SK-N-MC (cell line): ENCODE measurements at regions not wholly inside any gene's neighbourhood (a gene's known extent, or its start where the extent isn't known, plus 50 kb on each side); places are given as distances from the start of the nearest gene placed in this dataset.

Experiments used
- EZH2 ChIP-seq: fragments of 200-600 bp; sonication (generic); IDR thresholded peaks from one replicate; pipeline ENCODE4 v1.6.1; 2017; ENCODE audit warnings: antibody characterized with exemption
- POLR2AphosphoS5 ChIP-seq: IDR thresholded peaks from 2 replicates; pipeline ENCODE4 v1.6.1; 2012; ENCODE audit warnings: mild to moderate bottlenecking, low read depth, low read length, borderline replicate concordance

DNA sequence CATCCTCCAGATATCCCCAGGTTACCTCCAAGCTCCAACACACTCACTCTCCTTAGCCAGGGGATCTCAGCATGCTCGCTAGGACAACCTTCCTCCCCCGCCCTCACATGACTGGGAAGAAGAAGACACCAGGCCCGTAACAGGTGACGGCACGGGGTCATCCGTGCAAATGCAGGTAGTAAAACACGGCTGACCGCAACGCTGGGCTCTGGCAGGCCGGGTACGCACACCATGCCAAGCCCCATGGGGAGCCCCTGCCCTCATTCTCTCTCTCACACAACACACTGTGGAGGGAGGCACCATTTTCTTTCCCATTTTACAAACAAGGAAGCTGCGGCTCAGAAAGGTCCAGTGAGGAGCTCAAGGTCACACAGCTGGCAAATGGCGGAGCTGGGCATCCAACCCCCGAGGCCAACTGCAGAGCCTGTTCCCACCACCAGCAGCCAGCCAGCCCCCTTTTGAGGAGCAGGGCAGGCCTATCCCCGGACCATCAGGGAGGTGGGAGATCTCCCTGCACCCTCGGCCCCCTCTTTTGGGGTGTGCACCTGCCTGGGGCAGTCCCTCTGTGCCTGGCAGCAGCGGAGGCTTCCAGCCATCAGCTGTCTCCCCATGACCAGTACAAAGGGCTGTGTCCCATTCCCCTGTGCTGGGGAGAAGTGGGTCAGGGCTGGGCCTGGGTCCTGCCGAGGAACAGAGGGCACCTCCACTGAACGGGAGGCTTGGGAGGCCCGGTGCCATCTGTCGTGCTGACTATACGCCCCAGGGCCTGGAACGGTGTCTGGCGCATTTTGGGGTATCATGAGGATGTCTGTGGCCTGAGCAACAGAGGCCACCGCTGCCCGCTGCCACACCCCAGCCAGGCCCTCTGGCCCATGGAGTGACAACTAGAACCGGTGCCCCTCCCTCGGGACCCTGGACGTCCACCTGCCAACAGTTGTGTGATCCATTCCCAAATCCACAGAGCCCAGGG, 280.9 kb downstream of the CTTN start:
- no peak for TF ChIP-seq EZH2
- no peak for TF ChIP-seq POLR2AphosphoS5
